Body of pancreas (tissue), 4 donors: ENCODE measurements at regions not wholly inside any gene's neighbourhood (a gene's known extent, or its start where the extent isn't known, plus 50 kb on each side); places are given as distances from the start of the nearest gene placed in this dataset.

Experiments
- ATAC-seq: fragments of 150-250 bp; one replicate; pipeline ENCODE4 v1.9.1; 2016
- DNase-seq, 4 donors: peaks; one replicate each; pipeline ENCODE4 v3.0.0-alpha.2; 2019
- H3K27ac ChIP-seq, 4 donors: fragments of 200-600 bp; sonication (generic); 1 replicate in 3 of 4; 2 replicates in 1 of 4; pipeline versions ENCODE4 v1.5.1 to v1.6.1; 2016 to 2019; ENCODE audit warnings: mild to moderate bottlenecking in 1 of 4, mixed read lengths in 1 of 4, moderate library complexity in 1 of 4
- H3K27me3 ChIP-seq, 2 donors: fragments of 200-600 bp; sonication (generic); one replicate each; pipeline ENCODE4 v1.6.0; 2016; ENCODE audit warnings: mild to moderate bottlenecking in 1 of 2
- H3K36me3 ChIP-seq, 2 donors: fragments of 200-600 bp; sonication (generic); replicated peaks in 1 of 2; 2 replicates each; pipeline ENCODE4 v1.5.1; 2016; ENCODE audit warnings: low read depth in 2 of 2; ENCODE audit not compliant: insufficient read depth in 1 of 2
- H3K4me1 ChIP-seq: fragments of 200-600 bp; sonication (generic); one replicate; pipeline ENCODE4 v1.6.0; 2016
- H3K4me3 ChIP-seq, 2 donors: fragments of 200-600 bp; sonication (generic); 1 replicate in 1 of 2; 2 replicates in 1 of 2; pipeline ENCODE4 v1.5.1; 2016 to 2019
- H3K9me3 ChIP-seq, 3 donors: fragments of 200-600 bp; sonication (generic); 1 replicate in 2 of 3; 2 replicates in 1 of 3; pipeline ENCODE4 v1.5.1; 2016
- CTCF ChIP-seq, 7 experiments: fragments of 450-650 bp in 4 of 7; fragments of 200-600 bp in 3 of 7; sonication (generic) in 3 of 7; IDR thresholded peaks; one replicate each; pipeline ENCODE4 v1.5.1; 2016 to 2019; ENCODE audit warnings: antibody characterized with exemption in 7 of 7
- POLR2A ChIP-seq, 3 donors: fragments of 450-650 bp; IDR thresholded peaks; one replicate each; pipeline ENCODE4 v1.6.1; 2016; ENCODE audit warnings: antibody characterized with exemption in 3 of 3, mild to moderate bottlenecking in 2 of 3
- WGBS, 2 donors: methylation state at CpG; one replicate each; pipeline ENCODE4 v1.1.5; 2017; 5-methylcytosine and 5-hydroxymethylcytosine counted together
- intact Hi-C: fragments of 100-400 bp; cut with DNase I; formaldehyde crosslinking; loops from one replicate; pipeline ENCODE4 v1.15.1; 2023

- DNase-seq = no peak
- Histone ChIP-seq H3K27ac (no peak overlapping the region), H3K9me3 (no peaks in the 10 kb centered on the region), H3K4me1 (no peaks in the 10 kb centered on the region), H3K4me3 (no peak overlapping the region), H3K27me3 (no peaks in the 10 kb centered on the region), H3K36me3 (no peaks in the 10 kb centered on the region)
- ATAC-seq = no peak
- intact Hi-C loops = no loop called here
- TF ChIP-seq CTCF (IDR thresholded peaks at IDR 0.05) = no peak
- no peak for TF ChIP-seq POLR2A (IDR thresholded peaks at IDR 0.05)
- WGBS, 2 donors = 59 to 60% methylated on average over 12 of the region's 12 CpGs
Observed at GRCh38 chr10:128431083-128431482, 304.9 kb upstream of the MKI67 start.

- no peaks in the 10 kb centered on the region for H3K4me1 ChIP-seq
- no peaks in the 10 kb centered on the region for H3K9me3 ChIP-seq
- H3K27ac ChIP-seq = no peak overlapping the region
- ATAC-seq (no peak), DNase-seq (no peak)
- H3K36me3 ChIP-seq = no peaks in the 10 kb centered on the region
- no peaks in the 10 kb centered on the region for H3K27me3 ChIP-seq
- H3K4me3 ChIP-seq = no peak overlapping the region
- intact Hi-C loops = no loop called here
- 64 to 75% methylated on average over 19 of the region's 19 CpGs for WGBS, 2 donors
- TF ChIP-seq POLR2A (IDR thresholded peaks at IDR 0.05) (no peak), CTCF (IDR thresholded peaks at IDR 0.05) (no peak)
Observed at GRCh38 chr10:128431506-128431905, 305.3 kb upstream of the MKI67 start.

- TF ChIP-seq POLR2A (IDR thresholded peaks at IDR 0.05) = no peak
- no peak for TF ChIP-seq CTCF (IDR thresholded peaks at IDR 0.05)
- H3K36me3 ChIP-seq = no peaks in the 10 kb centered on the region
- H3K9me3 ChIP-seq = no peaks in the 10 kb centered on the region
- no peaks in the 10 kb centered on the region for H3K27me3 ChIP-seq
- H3K27ac ChIP-seq = no peak overlapping the region
- H3K4me3 ChIP-seq = no peak overlapping the region
- ATAC-seq = no peak
- WGBS, 2 donors = 37 to 57% methylated on average over 7 of the region's 7 CpGs
- no peaks in the 10 kb centered on the region for H3K4me1 ChIP-seq
- no peak for DNase-seq
- intact Hi-C loops = no loop called here
Observed at GRCh38 chr10:128432011-128432410, 305.8 kb upstream of the MKI67 start.

DNA sequence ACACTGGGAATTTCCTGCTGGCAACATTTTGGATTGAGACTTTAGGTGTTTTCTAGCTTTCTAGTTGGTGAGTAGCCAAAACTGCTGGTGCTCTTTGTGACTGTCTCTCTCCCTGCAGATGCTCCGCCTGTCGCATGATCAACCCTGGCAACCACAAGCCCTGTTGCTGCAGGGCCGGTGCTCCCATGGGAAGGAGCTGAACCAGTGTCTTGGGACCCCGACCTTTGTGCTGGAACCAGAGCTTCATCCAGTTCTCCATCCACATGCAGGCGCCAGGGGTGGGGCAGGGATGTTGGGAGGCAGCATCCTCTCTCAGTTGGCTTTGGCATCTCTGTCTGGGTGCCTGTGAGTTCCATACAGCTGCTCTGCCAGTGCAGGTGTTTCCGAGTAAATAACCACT is 306.2 kb upstream of the MKI67 start:
- no peaks in the 10 kb centered on the region for H3K36me3 ChIP-seq
- TF ChIP-seq CTCF (IDR thresholded peaks at IDR 0.05) = no peak
- no peak for TF ChIP-seq POLR2A (IDR thresholded peaks at IDR 0.05)
- H3K27ac ChIP-seq = no peak overlapping the region
- H3K9me3 ChIP-seq = no peaks in the 10 kb centered on the region
- H3K4me1 ChIP-seq = no peaks in the 10 kb centered on the region
- no peak overlapping the region for H3K4me3 ChIP-seq
- ATAC-seq = no peak
- DNase-seq = no peak
- intact Hi-C loops = no loop called here
- no peaks in the 10 kb centered on the region for H3K27me3 ChIP-seq
- WGBS, 2 donors = 20 to 59% methylated on average over 1 to 6 of the region's 6 CpGs

GRCh38 chr10:128435811-128436210 is 309.6 kb upstream of the MKI67 start:
- Histone ChIP-seq H3K9me3 (no peaks in the 10 kb centered on the region), H3K27me3 (no peaks in the 10 kb centered on the region)
- 32 to 51% methylated on average over 6 of the region's 6 CpGs for WGBS, 2 donors

More at GRCh38 chr10:128435811-128436210, 309.6 kb upstream of the MKI67 start:
- H3K27ac ChIP-seq = no peak overlapping the region
- TF ChIP-seq CTCF (IDR thresholded peaks at IDR 0.05) (no peak), POLR2A (IDR thresholded peaks at IDR 0.05) (no peak)
- intact Hi-C loops = no loop called here
- ATAC-seq = no peak
- no peak overlapping the region for H3K4me3 ChIP-seq
- no peaks in the 10 kb centered on the region for H3K4me1 ChIP-seq
- H3K36me3 ChIP-seq = no peaks in the 10 kb centered on the region
- DNase-seq = no peak
